ENCODE measurements at regions not wholly inside any gene's neighbourhood (a gene's known extent, or its start where the extent isn't known, plus 50 kb on each side); places are given as distances from the start of the nearest gene placed in this dataset.

GRCh38 chr11:131122448-131122847 lies 206.2 kb upstream of the SNX19 start:
- TF ChIP-seq CTCF (IDR thresholded peaks at IDR 0.05), result no peak
- no peak for TF ChIP-seq EZH2 (IDR thresholded peaks at IDR 0.05)
- no peak for TF ChIP-seq EZH2phosphoT487 (IDR thresholded peaks at IDR 0.05)
